Mesodermal cell (in vitro differentiated cells): ENCODE measurements at regions not wholly inside any gene's neighbourhood (a gene's known extent, or its start where the extent isn't known, plus 50 kb on each side); places are given as distances from the start of the nearest gene placed in this dataset.
A peak's percentile ranks its signal among the peaks of the same experiment; 100 is the strongest.
"Not testable (repeated sequence)": the region's sequence is repeated elsewhere in the genome, so short reads cannot be mapped to it uniquely, and the experiment has no call there.

ENCODE experiments used
- H3K27ac ChIP-seq: 2 replicates; pipeline ENCODE4 v1.7.0; 2013; ENCODE audit warnings: mild to moderate bottlenecking, low read depth, low read length, moderate library complexity; ENCODE audit not compliant: severe bottlenecking
- H3K36me3 ChIP-seq: 2 replicates; pipeline ENCODE4 v1.7.1; 2013; ENCODE audit warnings: mild to moderate bottlenecking, low read length, moderate library complexity; ENCODE audit not compliant: control insufficient read depth, insufficient read depth
- H3K4me1 ChIP-seq: one replicate; pipeline ENCODE4 v1.7.1; 2013; ENCODE audit warnings: mild to moderate bottlenecking, low read length; ENCODE audit not compliant: insufficient read depth, control insufficient read depth, poor library complexity, severe bottlenecking
- H3K4me3 ChIP-seq: 2 replicates; pipeline ENCODE4 v1.7.0; 2013; ENCODE audit warnings: low read length, control low read depth, mild to moderate bottlenecking; ENCODE audit not compliant: insufficient read depth, poor library complexity, severe bottlenecking; ENCODE audit errors: extremely low read depth
- H3K9me3 ChIP-seq: 2 replicates; pipeline ENCODE4 v1.7.1; 2013; ENCODE audit warnings: mild to moderate bottlenecking, low read length, moderate library complexity; ENCODE audit not compliant: control insufficient read depth
- WGBS, 2 experiments: methylation state at CpG; one replicate each; pipeline ENCODE4 v1.1.5; 2013; ENCODE audit warnings: missing lambda C conversion rate in 2 of 2; ENCODE audit not compliant: insufficient coverage in 2 of 2; 5-methylcytosine and 5-hydroxymethylcytosine counted together

GRCh38 chr11:67768001-67768730 lies 93.7 kb upstream of the ALDH3B2 start:
- H3K27ac ChIP-seq, H3K4me1 ChIP-seq, H3K9me3 ChIP-seq, H3K36me3 ChIP-seq, H3K4me3 ChIP-seq: not testable (repeated sequence)
- 87 to 96% methylated on average over 7 of the region's 11 CpGs for WGBS, 2 experiments

- 20 to 78% methylated on average over 2 to 3 of the region's 7 CpGs for WGBS, 2 experiments
- H3K4me1 ChIP-seq = peaks cover 11% of the 10 kb centered on the region
- not testable (repeated sequence) for H3K36me3 ChIP-seq, H3K9me3 ChIP-seq, H3K4me3 ChIP-seq, H3K27ac ChIP-seq
Measured at GRCh38 chr11:67761211-67761610, 86.8 kb upstream of the ALDH3B2 start.

- not testable (repeated sequence) for H3K27ac ChIP-seq, H3K36me3 ChIP-seq, H3K4me3 ChIP-seq, H3K9me3 ChIP-seq
- peaks cover 11% of the 10 kb centered on the region for H3K4me1 ChIP-seq
- WGBS, 2 experiments = no CpG with 5 or more reads among the region's 3 CpGs
Measured at GRCh38 chr11:67759321-67759720, 84.9 kb upstream of the ALDH3B2 start.

GRCh38 chr11:67758467-67758866 lies 84.0 kb upstream of the ALDH3B2 start:
- not testable (repeated sequence) for H3K4me3 ChIP-seq, H3K9me3 ChIP-seq, H3K27ac ChIP-seq, H3K36me3 ChIP-seq
- 58 to 68% methylated on average over 4 of the region's 6 CpGs for WGBS, 2 experiments
- H3K4me1 ChIP-seq = peaks cover 11% of the 10 kb centered on the region

- Histone ChIP-seq H3K27ac (peak overlapping the region; percentile 36), H3K4me1 (peaks cover 11% of the 10 kb centered on the region)
- 5 to 18% methylated on average over 2 to 4 of the region's 5 CpGs for WGBS, 2 experiments
- not testable (repeated sequence) for H3K36me3 ChIP-seq, H3K9me3 ChIP-seq, H3K4me3 ChIP-seq
Measured at GRCh38 chr11:67758009-67758408, 83.6 kb upstream of the ALDH3B2 start.

GRCh38 chr11:67753820-67754219 lies 79.4 kb upstream of the ALDH3B2 start:
- H3K4me1 ChIP-seq, H3K9me3 ChIP-seq, H3K36me3 ChIP-seq, H3K4me3 ChIP-seq, H3K27ac ChIP-seq: not testable (repeated sequence)
- 46 to 47% methylated on average over 3 of the region's 4 CpGs for WGBS, 2 experiments

GRCh38 chr11:67745181-67745726 lies 70.8 kb upstream of the ALDH3B2 start:
- H3K4me1 ChIP-seq = no peaks in the 10 kb centered on the region
- WGBS, 2 experiments = 84 to 93% methylated on average over 6 to 9 of the region's 11 CpGs
- H3K9me3 ChIP-seq = no peaks in the 10 kb centered on the region
- no peaks in the 10 kb centered on the region for H3K36me3 ChIP-seq
- no peak overlapping the region for H3K27ac ChIP-seq
- H3K4me3 ChIP-seq = no peak overlapping the region

GRCh38 chr11:67744231-67744630 lies 69.8 kb upstream of the ALDH3B2 start:
- 81 to 100% methylated on average over 6 of the region's 9 CpGs for whole genome bisulfite sequencing, 2 experiments
- not testable (repeated sequence) for H3K27ac ChIP-seq

GRCh38 chr11:67738231-67738630 lies 63.8 kb upstream of the ALDH3B2 start:
- not testable (repeated sequence) for H3K27ac ChIP-seq, H3K4me1 ChIP-seq, H3K4me3 ChIP-seq, H3K36me3 ChIP-seq, H3K9me3 ChIP-seq
- 84 to 91% methylated on average over 4 to 7 of the region's 14 CpGs for whole genome bisulfite sequencing, 2 experiments

More at GRCh38 chr11:67744231-67744630, 69.8 kb upstream of the ALDH3B2 start:
- not testable (repeated sequence) for H3K4me1 ChIP-seq, H3K9me3 ChIP-seq, H3K36me3 ChIP-seq, H3K4me3 ChIP-seq

GRCh38 chr11:67737562-67738080 lies 63.2 kb upstream of the ALDH3B2 start:
- not testable (repeated sequence) for H3K4me3 ChIP-seq, H3K27ac ChIP-seq, H3K36me3 ChIP-seq, H3K9me3 ChIP-seq, H3K4me1 ChIP-seq
- WGBS, 2 experiments = 80 to 100% methylated on average over 1 to 2 of the region's 9 CpGs

GRCh38 chr11:67732045-67732787 lies 57.8 kb upstream of the ALDH3B2 start:
- H3K9me3 ChIP-seq = no peaks in the 10 kb centered on the region
- H3K4me3 ChIP-seq = no peak overlapping the region
- no peaks in the 10 kb centered on the region for H3K36me3 ChIP-seq
- H3K4me1 ChIP-seq = peaks cover 4% of the 10 kb centered on the region
- WGBS, 2 experiments = 91 to 100% methylated on average over 6 to 32 of the region's 42 CpGs
- H3K27ac ChIP-seq = no peak overlapping the region
